Upper lobe of left lung (tissue), 6 donors: ENCODE measurements at regions not wholly inside any gene's neighbourhood (a gene's known extent, or its start where the extent isn't known, plus 50 kb on each side); places are given as distances from the start of the nearest gene placed in this dataset.

Experiments
- ATAC-seq, 2 donors: fragments of 200-7000 bp; cut with Tn5 transposase; one replicate each; pipeline ENCODE4 v1.9.1; 2022; ENCODE audit warnings: mild to moderate bottlenecking in 2 of 2, moderate library complexity in 2 of 2; ENCODE audit not compliant: low FRiP score in 2 of 2
- DNase-seq, 2 donors: peaks; one replicate each; pipeline ENCODE4 v3.0.0-alpha.2; 2019 to 2020
- H3K27ac ChIP-seq, 4 donors: fragments of 200-600 bp; sonication (generic); one replicate each; pipeline ENCODE4 v1.5.1; 2016 to 2019
- H3K27me3 ChIP-seq, 4 donors: fragments of 200-600 bp; sonication (generic); one replicate each; pipeline ENCODE4 v1.5.1; 2017 to 2019
- H3K36me3 ChIP-seq, 4 donors: fragments of 200-600 bp; sonication (generic); one replicate each; pipeline ENCODE4 v1.5.1; 2016 to 2019
- H3K4me1 ChIP-seq, 4 donors: fragments of 200-600 bp; sonication (generic); one replicate each; pipeline ENCODE4 v1.5.1; 2018 to 2019
- H3K4me3 ChIP-seq, 4 donors: fragments of 200-600 bp; sonication (generic); one replicate each; pipeline ENCODE4 v1.5.1; 2017 to 2019; ENCODE audit warnings: mild to moderate bottlenecking in 2 of 4, moderate library complexity in 1 of 4
- H3K9me3 ChIP-seq, 4 donors: fragments of 200-600 bp; sonication (generic); one replicate each; pipeline ENCODE4 v1.5.1; 2018 to 2019
- CTCF ChIP-seq, 6 experiments: fragments of 450-650 bp in 4 of 6; fragments of 200-600 bp in 2 of 6; sonication (generic) in 2 of 6; IDR thresholded peaks; one replicate each; pipeline ENCODE4 v1.5.1; 2016 to 2019; ENCODE audit warnings: antibody characterized with exemption in 6 of 6
- EP300 ChIP-seq, 4 donors: sonication (generic); formaldehyde crosslinking; IDR thresholded peaks; one replicate each; pipeline ENCODE4 v1.5.1; 2017; ENCODE audit warnings: antibody characterized with exemption in 4 of 4, control low read depth in 2 of 4
- POLR2A ChIP-seq, 4 donors: fragments of 450-650 bp; IDR thresholded peaks; one replicate each; pipeline ENCODE4 v1.5.1; 2016 to 2017; ENCODE audit warnings: antibody characterized with exemption in 4 of 4, mild to moderate bottlenecking in 2 of 4
- POLR2AphosphoS5 ChIP-seq, 2 donors: sonication (generic); formaldehyde crosslinking; IDR thresholded peaks; one replicate each; pipeline ENCODE4 v1.5.1; 2017; ENCODE audit warnings: antibody characterized with exemption in 2 of 2
- WGBS, 2 donors: methylation state at CpG; one replicate each; pipeline ENCODE4 v1.1.5; 2017 to 2018; 5-methylcytosine and 5-hydroxymethylcytosine counted together
- donor health status: DM: no; HTN: no; CAD: no; lungs with moderate emphysema.
- donor health status: DM: no; HTN: yes; CAD: no; lungs with severe emphysema.

GRCh38 chr1:181409981-181410380 is 73.3 kb upstream of the CACNA1E start:
- H3K9me3 ChIP-seq: no peaks in the 10 kb centered on the region
- DNase-seq (no peak), ATAC-seq (no peak)
- TF ChIP-seq EP300 (IDR thresholded peaks at IDR 0.05): no peak
- TF ChIP-seq CTCF (IDR thresholded peaks at IDR 0.05): no peak
- no peak for TF ChIP-seq POLR2A (IDR thresholded peaks at IDR 0.05)
- no peak for TF ChIP-seq POLR2AphosphoS5 (IDR thresholded peaks at IDR 0.05)
- no peaks in the 10 kb centered on the region for H3K36me3 ChIP-seq
- 73 to 76% methylated on average over 7 of the region's 7 CpGs for WGBS, 2 donors
- H3K27me3 ChIP-seq: no peaks in the 10 kb centered on the region
- H3K4me3 ChIP-seq: no peak overlapping the region
- H3K4me1 ChIP-seq: no peaks in the 10 kb centered on the region
- no peak overlapping the region for H3K27ac ChIP-seq

- Histone ChIP-seq H3K4me3 (no peak overlapping the region), H3K36me3 (no peaks in the 10 kb centered on the region), H3K27ac (no peak overlapping the region), H3K27me3 (no peaks in the 10 kb centered on the region), H3K9me3 (no peaks in the 10 kb centered on the region), H3K4me1 (no peaks in the 10 kb centered on the region)
- DNase-seq (no peak), ATAC-seq (no peak)
- TF ChIP-seq EP300 (IDR thresholded peaks at IDR 0.05) (no peak), POLR2AphosphoS5 (IDR thresholded peaks at IDR 0.05) (no peak), POLR2A (IDR thresholded peaks at IDR 0.05) (no peak), CTCF (IDR thresholded peaks at IDR 0.05) (no peak)
- 94 to 97% methylated on average over 9 of the region's 9 CpGs for WGBS, 2 donors
Measured at GRCh38 chr1:181412746-181413145, 70.6 kb upstream of the CACNA1E start.

- Histone ChIP-seq H3K4me1 (no peaks in the 10 kb centered on the region), H3K9me3 (no peaks in the 10 kb centered on the region), H3K27me3 (no peaks in the 10 kb centered on the region), H3K4me3 (no peak overlapping the region), H3K27ac (no peak overlapping the region), H3K36me3 (no peaks in the 10 kb centered on the region)
- WGBS, 2 donors: 93 to 96% methylated on average over 37 to 42 of the region's 56 CpGs
- TF ChIP-seq EP300 (IDR thresholded peaks at IDR 0.05): no peak
- no peak for TF ChIP-seq POLR2A (IDR thresholded peaks at IDR 0.05)
- TF ChIP-seq POLR2AphosphoS5 (IDR thresholded peaks at IDR 0.05): no peak
- TF ChIP-seq CTCF (IDR thresholded peaks at IDR 0.05): no peak
- no peak for ATAC-seq
- peak in 1 of 2 donors; percentile 80 for DNase-seq
Measured at GRCh38 chr1:181413195-181413815, 70.0 kb upstream of the CACNA1E start.

GRCh38 chr1:181413836-181414235 is 69.5 kb upstream of the CACNA1E start:
- Histone ChIP-seq H3K27ac (no peak overlapping the region), H3K4me3 (no peak overlapping the region), H3K27me3 (no peaks in the 10 kb centered on the region), H3K4me1 (no peaks in the 10 kb centered on the region), H3K36me3 (no peaks in the 10 kb centered on the region), H3K9me3 (no peaks in the 10 kb centered on the region)
- WGBS, 2 donors: 71 to 75% methylated on average over 2 of the region's 2 CpGs
- ATAC-seq (no peak), DNase-seq (no peak)
- TF ChIP-seq POLR2A (IDR thresholded peaks at IDR 0.05): no peak
- no peak for TF ChIP-seq POLR2AphosphoS5 (IDR thresholded peaks at IDR 0.05)
- TF ChIP-seq CTCF (IDR thresholded peaks at IDR 0.05): no peak
- TF ChIP-seq EP300 (IDR thresholded peaks at IDR 0.05): no peak

- no peak overlapping the region for H3K27ac ChIP-seq
- no peaks in the 10 kb centered on the region for H3K27me3 ChIP-seq
- no peak overlapping the region for H3K4me3 ChIP-seq
- H3K36me3 ChIP-seq: no peaks in the 10 kb centered on the region
- H3K9me3 ChIP-seq: no peaks in the 10 kb centered on the region
- TF ChIP-seq CTCF (IDR thresholded peaks at IDR 0.05): no peak
- TF ChIP-seq POLR2A (IDR thresholded peaks at IDR 0.05): no peak
- no peak for TF ChIP-seq EP300 (IDR thresholded peaks at IDR 0.05)
- TF ChIP-seq POLR2AphosphoS5 (IDR thresholded peaks at IDR 0.05): no peak
- DNase-seq (no peak), ATAC-seq (no peak)
- H3K4me1 ChIP-seq: no peaks in the 10 kb centered on the region
- WGBS, 2 donors: 64 to 66% methylated on average over 7 of the region's 7 CpGs
Measured at GRCh38 chr1:181416268-181416860, 67.0 kb upstream of the CACNA1E start.
